ENCODE measurements at regions not wholly inside any gene's neighbourhood (a gene's known extent, or its start where the extent isn't known, plus 50 kb on each side); places are given as distances from the start of the nearest gene placed in this dataset.

GRCh38 chr4:140250989-140251552 lies 97.1 kb upstream of the MAML3 start:
- TF ChIP-seq POLR2A (IDR thresholded peaks at IDR 0.05; ENCODE audit: low read length) (no peak), GATA1 (IDR thresholded peaks at IDR 0.05; ENCODE audit: low read depth, low read length) (no peak)

Measured in erythroblast (primary cell).